Breast epithelium (tissue), 3 donors: ENCODE measurements at regions not wholly inside any gene's neighbourhood (a gene's known extent, or its start where the extent isn't known, plus 50 kb on each side); places are given as distances from the start of the nearest gene placed in this dataset.

Source experiments
- POLR2A ChIP-seq: fragments of 450-650 bp; IDR thresholded peaks from one replicate; pipeline ENCODE4 v1.6.1; 2016; ENCODE audit warnings: antibody characterized with exemption, mild to moderate bottlenecking, moderate library complexity
- POLR2AphosphoS5 ChIP-seq, 3 donors: sonication (generic); formaldehyde crosslinking; IDR thresholded peaks; one replicate each; pipeline ENCODE4 v1.6.1; 2017; ENCODE audit warnings: antibody characterized with exemption in 3 of 3
- TF ChIP-seq, protein P1 (sequence below), 3 donors: fragments of 450-650 bp; IDR thresholded peaks; one replicate each; pipeline ENCODE4 v1.5.1; 2016 to 2017; ENCODE audit warnings: antibody characterized with exemption in 3 of 3, mild to moderate bottlenecking in 3 of 3, moderate library complexity in 3 of 3

DNA sequence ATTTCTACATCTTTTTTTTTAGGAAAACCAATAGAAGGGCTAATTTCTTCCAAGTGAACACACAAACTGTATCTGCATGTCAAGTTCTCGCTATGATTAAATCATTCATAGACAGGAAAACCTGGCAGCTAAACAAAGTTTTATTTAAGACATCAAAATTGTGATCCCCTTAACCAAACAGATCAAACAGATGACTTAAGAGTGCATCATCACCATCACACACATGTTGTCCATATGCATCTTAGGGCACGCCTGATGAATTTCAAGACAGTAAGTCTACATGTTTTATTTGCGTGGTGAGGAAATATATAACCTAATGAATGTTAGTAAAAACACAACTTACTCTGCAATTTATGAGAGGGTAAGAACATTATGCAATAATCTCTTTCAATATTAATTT lies 317.0 kb upstream of the ANXA10 start:
- TF ChIP-seq, protein P1, sequence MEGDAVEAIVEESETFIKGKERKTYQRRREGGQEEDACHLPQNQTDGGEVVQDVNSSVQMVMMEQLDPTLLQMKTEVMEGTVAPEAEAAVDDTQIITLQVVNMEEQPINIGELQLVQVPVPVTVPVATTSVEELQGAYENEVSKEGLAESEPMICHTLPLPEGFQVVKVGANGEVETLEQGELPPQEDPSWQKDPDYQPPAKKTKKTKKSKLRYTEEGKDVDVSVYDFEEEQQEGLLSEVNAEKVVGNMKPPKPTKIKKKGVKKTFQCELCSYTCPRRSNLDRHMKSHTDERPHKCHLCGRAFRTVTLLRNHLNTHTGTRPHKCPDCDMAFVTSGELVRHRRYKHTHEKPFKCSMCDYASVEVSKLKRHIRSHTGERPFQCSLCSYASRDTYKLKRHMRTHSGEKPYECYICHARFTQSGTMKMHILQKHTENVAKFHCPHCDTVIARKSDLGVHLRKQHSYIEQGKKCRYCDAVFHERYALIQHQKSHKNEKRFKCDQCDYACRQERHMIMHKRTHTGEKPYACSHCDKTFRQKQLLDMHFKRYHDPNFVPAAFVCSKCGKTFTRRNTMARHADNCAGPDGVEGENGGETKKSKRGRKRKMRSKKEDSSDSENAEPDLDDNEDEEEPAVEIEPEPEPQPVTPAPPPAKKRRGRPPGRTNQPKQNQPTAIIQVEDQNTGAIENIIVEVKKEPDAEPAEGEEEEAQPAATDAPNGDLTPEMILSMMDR (IDR thresholded peaks at IDR 0.05) = no peak
- TF ChIP-seq POLR2AphosphoS5 (IDR thresholded peaks at IDR 0.05) = no peak
- TF ChIP-seq POLR2A = no peak
